ENCODE measurements at regions not wholly inside any gene's neighbourhood (a gene's known extent, or its start where the extent isn't known, plus 50 kb on each side); places are given as distances from the start of the nearest gene placed in this dataset.

DNA sequence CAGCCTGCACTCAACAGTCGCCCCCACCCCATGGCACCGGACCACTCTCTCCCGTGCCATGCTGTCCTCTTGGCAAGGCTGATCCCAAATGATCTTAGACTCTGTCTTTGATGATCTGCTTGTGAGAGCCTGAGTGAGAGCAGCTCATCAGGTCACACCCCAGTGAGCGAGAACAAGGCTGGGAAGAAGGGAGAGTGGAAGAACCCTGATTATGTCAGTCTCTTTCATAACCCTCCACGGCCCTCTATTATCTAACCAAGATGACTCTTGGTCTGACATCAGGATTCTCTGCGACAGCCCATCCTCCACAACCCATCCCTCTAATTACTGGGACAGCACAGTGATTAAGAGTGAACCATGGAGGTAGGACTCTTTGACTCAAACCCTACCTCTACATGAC lies 53.1 kb upstream of the C7orf33 start:
- Histone ChIP-seq H3K4me1 (0 out of 2 replicates have a peak, but pooled peaks cover 3% of the 10 kb centered on the region), H4K20me1 (no peaks in the 10 kb centered on the region), H3K9ac (no peak overlapping the region), H3K9me3 (no peaks in the 10 kb centered on the region), H3K36me3 (no peaks in the 10 kb centered on the region), H3K4me3 (no peak overlapping the region), H3K4me2 (no peak overlapping the region), H3K27me3 (no peaks in the 10 kb centered on the region), H3K27ac (no peak overlapping the region)
- no peak for TF ChIP-seq Cebpa-rat (IDR thresholded peaks at IDR 0.05)

DNA sequence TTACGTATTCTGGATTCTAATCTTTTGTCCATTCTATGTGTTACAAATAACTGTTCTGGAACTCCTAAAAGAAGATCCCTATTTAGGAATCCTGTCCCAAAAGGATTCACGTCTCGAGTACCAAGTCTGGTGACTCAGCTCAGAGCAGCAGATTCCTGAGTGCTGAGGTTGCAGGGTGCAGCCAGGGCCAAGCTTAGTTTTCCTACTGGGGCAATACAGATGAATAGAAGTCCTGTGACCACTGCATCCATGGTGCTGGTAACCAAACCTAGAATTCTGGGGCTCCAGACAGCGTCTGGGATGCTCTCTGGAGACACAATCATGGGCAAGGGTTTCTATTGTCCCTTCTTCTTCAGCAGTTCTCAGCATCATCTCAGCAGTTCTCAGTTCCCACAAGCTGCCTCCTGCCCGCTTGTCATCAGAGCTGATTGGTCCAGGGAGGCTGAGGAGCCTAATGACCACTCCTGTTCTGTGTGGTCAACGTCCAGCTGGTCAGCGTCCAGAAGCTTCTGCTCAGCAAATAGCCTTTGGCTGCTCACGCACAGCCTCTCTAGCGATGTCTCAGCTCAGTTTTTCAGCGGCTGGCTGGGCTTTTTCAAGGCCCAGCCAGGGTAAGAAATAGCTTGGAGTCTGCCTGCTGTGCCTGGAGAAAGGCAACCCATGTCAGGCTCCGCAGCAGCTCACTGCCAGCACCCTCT lies 50.4 kb upstream of the C7orf33 start:
- no peak for TF ChIP-seq Cebpa-rat (IDR thresholded peaks at IDR 0.05)
- no peaks in the 10 kb centered on the region for H3K27me3 ChIP-seq
- no peaks in the 10 kb centered on the region for H4K20me1 ChIP-seq
- H3K4me2 ChIP-seq = no peak overlapping the region
- H3K4me3 ChIP-seq = no peak overlapping the region
- H3K36me3 ChIP-seq = no peaks in the 10 kb centered on the region
- H3K4me1 ChIP-seq = peaks cover 11% of the 10 kb centered on the region
- no peak overlapping the region for H3K9ac ChIP-seq
- no peaks in the 10 kb centered on the region for H3K9me3 ChIP-seq
- H3K27ac ChIP-seq = no peak overlapping the region
